K562 (cell line): ENCODE measurements at regions not wholly inside any gene's neighbourhood (a gene's known extent, or its start where the extent isn't known, plus 50 kb on each side); places are given as distances from the start of the nearest gene placed in this dataset.

ENCODE experiments used
- ATAC-seq: fragments of 200-7000 bp; cut with Tn5 transposase; 3 replicates; pipeline ENCODE4 v1.9.1; 2020; ENCODE audit warnings: moderate library complexity
- BruUV-seq: library from RNA; stranded (reverse); fragments of 400-500 nt; replicated peaks from 2 replicates; lab custom pipeline; 2021; lab: Mats Ljungman, UMichigan
- CTCF ChIA-PET: fragments of 300-600 bp; formaldehyde crosslinking; extraction: SDS; loops from one replicate; lab custom pipeline; 2021; ENCODE audit warnings: low intra/inter-chr PET ratio; lab: Yijun Ruan, JAX
- POLR2A ChIA-PET: fragments of 300-600, 350-650 bp; sonication (Branson Sonifier 250); formaldehyde crosslinking; extraction: SDS; loops from one replicate; lab custom pipeline; 2021; ENCODE audit warnings: antibody characterized with exemption, inconsistent platforms; lab: Yijun Ruan, JAX
- DNase-seq, 4 experiments: peaks; one replicate each; pipeline versions ENCODE4 v3.0.0 to v3.0.0-alpha.2; 2011 to 2018; ENCODE audit warnings: low spot score in 3 of 4, mixed read lengths in 3 of 4; ENCODE audit errors: extremely low read depth in 1 of 4
- FAIRE-seq: peaks from 2 replicates; lab custom pipeline; 2011; peaks lifted over from hg19 to GRCh38; lab: Jason Lieb, UNC
- H2AFZ ChIP-seq: 2 replicates; pipeline ENCODE4 v1.6.0; 2011; ENCODE audit warnings: low read depth, low read length, control low read depth, inconsistent platforms
- H3K27ac ChIP-seq: fragments of 200-600 bp; 3 replicates; pipeline ENCODE4 v1.8.0; 2011; ENCODE audit warnings: low read depth, mild to moderate bottlenecking, control low read depth, inconsistent platforms, low read length, moderate library complexity, mixed read lengths; ENCODE audit errors: extremely low read depth
- H3K27me3 ChIP-seq, 2 experiments: fragments of 300-600 bp in 1 of 2; 2 replicates in 1 of 2; 3 replicates in 1 of 2; pipeline versions ENCODE4 v1.6.0 to v1.8.0; 2011; ENCODE audit warnings: inconsistent platforms in 2 of 2, low read length in 2 of 2, mild to moderate bottlenecking in 1 of 2, mixed read lengths in 1 of 2, moderate library complexity in 1 of 2; ENCODE audit not compliant: control insufficient read depth in 2 of 2, insufficient read depth in 2 of 2
- H3K36me3 ChIP-seq: fragments of 300-600 bp; 3 replicates; pipeline ENCODE4 v1.8.0; 2011; ENCODE audit warnings: mild to moderate bottlenecking, low read length, inconsistent platforms; ENCODE audit not compliant: control insufficient read depth, insufficient read depth
- H3K4me1 ChIP-seq, 2 experiments: fragments of 200-600 bp in 1 of 2; replicated peaks in 1 of 2; 2 replicates in 1 of 2; 3 replicates in 1 of 2; pipeline versions ENCODE4 v1.5.1 to v1.8.0; 2011; ENCODE audit warnings: inconsistent platforms in 2 of 2, low read length in 2 of 2, mild to moderate bottlenecking in 1 of 2, mixed read lengths in 1 of 2, moderate library complexity in 1 of 2; ENCODE audit not compliant: control insufficient read depth in 2 of 2, insufficient read depth in 2 of 2
- H3K4me2 ChIP-seq: 2 replicates; pipeline ENCODE4 v1.6.1; 2011; ENCODE audit warnings: low read length, control low read depth, inconsistent platforms, mixed read lengths; ENCODE audit not compliant: insufficient read depth
- H3K4me3 ChIP-seq: fragments of 200-600 bp; sonication (generic), shearing (Covaris generic); 2 replicates; pipeline ENCODE4 v1.5.1; 2016; ENCODE audit warnings: control low read depth, inconsistent platforms
- H3K79me2 ChIP-seq: fragments of 200-600 bp; 3 replicates; pipeline ENCODE4 v1.8.0; 2011; ENCODE audit warnings: low read length, inconsistent platforms; ENCODE audit not compliant: control insufficient read depth, insufficient read depth
- H3K9ac ChIP-seq, 2 experiments: 2 replicates each; pipeline versions ENCODE4 v1.6.0 to v1.6.1; 2011; ENCODE audit warnings: low read depth in 2 of 2, low read length in 2 of 2, control low read depth in 1 of 2, inconsistent platforms in 1 of 2, mild to moderate bottlenecking in 1 of 2, mixed read lengths in 1 of 2; ENCODE audit not compliant: insufficient read depth in 1 of 2
- H3K9me1 ChIP-seq: one replicate; pipeline ENCODE4 v1.6.0; 2011; ENCODE audit warnings: inconsistent platforms, mild to moderate bottlenecking, low read length, moderate library complexity; ENCODE audit not compliant: control insufficient read depth, insufficient read depth
- H3K9me3 ChIP-seq: replicated peaks from 2 replicates; pipeline ENCODE4 v1.5.1; 2011; ENCODE audit warnings: low read depth, low read length, inconsistent platforms; ENCODE audit not compliant: control insufficient read depth, insufficient read depth
- H4K20me1 ChIP-seq: replicated peaks from 2 replicates; pipeline ENCODE4 v1.6.1; 2011; ENCODE audit warnings: low read length, inconsistent platforms, mixed read lengths; ENCODE audit not compliant: control insufficient read depth, insufficient read depth
- CREB3 ChIP-seq: fragments of 450-650 bp; conservative IDR thresholded peaks from 2 replicates; pipeline ENCODE4 v1.6.1; 2016; ENCODE audit warnings: missing genetic modification characterization, low read depth, mild to moderate bottlenecking, missing compliant biosample characterization, moderate library complexity
- CREB5 ChIP-seq: fragments of 250-450 bp; sonication (Bioruptor Pico); IDR thresholded peaks from 2 replicates; pipeline ENCODE4 v1.5.0; 2020; ENCODE audit warnings: mild to moderate bottlenecking
- DDX20 ChIP-seq: fragments of 450-650 bp; IDR thresholded peaks from 2 replicates; pipeline ENCODE4 v1.6.1; 2016; ENCODE audit warnings: missing genetic modification characterization, low read depth, mild to moderate bottlenecking, missing compliant biosample characterization, moderate library complexity
- E2F1 ChIP-seq: sonication (generic); formaldehyde crosslinking; IDR thresholded peaks from 2 replicates; pipeline ENCODE4 v1.8.1; 2023; ENCODE audit warnings: mild to moderate bottlenecking, missing genetic modification reagents, moderate library complexity
- EWSR1 ChIP-seq: fragments of 450-650 bp; IDR thresholded peaks from 2 replicates; pipeline ENCODE4 v1.6.1; 2018; ENCODE audit warnings: borderline replicate concordance, mild to moderate bottlenecking, low read depth, moderate library complexity; ENCODE audit not compliant: partially characterized antibody
- HDAC1 ChIP-seq, 2 experiments: fragments of 450-650 bp; IDR thresholded peaks; 2 replicates each; pipeline ENCODE4 v1.6.1; 2016 to 2017; ENCODE audit warnings: inconsistent platforms in 1 of 2, mild to moderate bottlenecking in 1 of 2, moderate library complexity in 1 of 2
- NR0B1 ChIP-seq: fragments of 450-650 bp; IDR thresholded peaks from one replicate; pipeline ENCODE4 v1.6.1; 2018; ENCODE audit warnings: mild to moderate bottlenecking, moderate library complexity; ENCODE audit not compliant: partially characterized antibody
- SIX5 ChIP-seq, 2 experiments: IDR thresholded peaks; 2 replicates each; pipeline ENCODE4 v1.6.1; 2011; ENCODE audit warnings: low read length in 2 of 2, borderline replicate concordance in 1 of 2, low read depth in 1 of 2, mild to moderate bottlenecking in 1 of 2, moderate library complexity in 1 of 2; ENCODE audit not compliant: insufficient read depth in 1 of 2
- SRSF7 ChIP-seq: fragments of 200-400 bp; formaldehyde crosslinking; optimal IDR thresholded peaks from 2 replicates; pipeline ENCODE3; 2017; ENCODE audit warnings: mild to moderate bottlenecking, low read depth, low read length
- TBP ChIP-seq: optimal IDR thresholded peaks from 2 replicates; pipeline ENCODE3; 2011; ENCODE audit warnings: low read depth, low read length, improper control_type of control experiment
- ZBTB5 ChIP-seq: fragments of 450-650 bp; IDR thresholded peaks from 2 replicates; pipeline ENCODE4 v1.6.1; 2017; ENCODE audit warnings: antibody characterized with exemption
- ZNF695 ChIP-seq: fragments of 450-650 bp; formaldehyde crosslinking; IDR thresholded peaks from 2 replicates; pipeline ENCODE4 v1.4.0; 2020; ENCODE audit warnings: mild to moderate bottlenecking, moderate library complexity
- WGBS: fragments of 100-300 bp; shearing (Covaris generic); methylation state at CpG from one replicate; pipeline ENCODE4 v1.1.6; 2016; ENCODE audit warnings: low coverage, mixed read lengths; ENCODE audit not compliant: insufficient coverage; ENCODE audit errors: missing lambda C conversion rate; 5-methylcytosine and 5-hydroxymethylcytosine counted together
- in situ Hi-C: fragments of 300-500 bp; cut with MboI; formaldehyde crosslinking; loops from 4 replicates; pipeline ENCODE4 v1.15.0; 2018; ENCODE audit warnings: inconsistent platforms, mixed read lengths
- intact Hi-C: fragments of 100-400 bp; cut with micrococcal nuclease; formaldehyde crosslinking; loops from 2 replicates; pipeline ENCODE4 v1.14.2; 2022

- no peak for TF ChIP-seq NR0B1
- TF ChIP-seq DDX20: no peak
- TF ChIP-seq TBP: no peak
Measured at GRCh38 chr7:41878309-41879295, 175.7 kb upstream of the INHBA start (continued).

- Histone ChIP-seq H2AFZ (no peak overlapping the region), H3K27me3 (no peaks in the 10 kb centered on the region), H4K20me1 (no peaks in the 10 kb centered on the region), H3K79me2 (no peaks in the 10 kb centered on the region), H3K27ac (no peak overlapping the region), H3K36me3 (no peaks in the 10 kb centered on the region), H3K4me2 (no peak overlapping the region), H3K9me3 (no peaks in the 10 kb centered on the region), H3K4me3 (no peak overlapping the region), H3K9ac (no peak overlapping the region), H3K4me1 (no peaks in the 10 kb centered on the region; a peak in 1 of 5 replicates), H3K9me1 (no peaks in the 10 kb centered on the region)
- CTCF ChIA-PET: no interaction called here
- ATAC-seq (no peak), FAIRE-seq (no peak), DNase-seq (no peak)
- in situ Hi-C loops (no loop called here), intact Hi-C loops (no loop called here)
- WGBS: 0% methylated on average over 7 of the region's 7 CpGs
- BruUV-seq: no TSS peak
- POLR2A ChIA-PET: no interaction called here
- no peak for TF ChIP-seq SIX5 (IDR thresholded peaks at IDR 0.05; ENCODE audit: borderline replicate concordance in 1 of 2, insufficient read depth in 1 of 2, low read depth in 1 of 2, low read length in 2 of 2)
- no peak for TF ChIP-seq CREB3 (tag)
- no peak for TF ChIP-seq ZBTB5
- TF ChIP-seq E2F1: no peak
- TF ChIP-seq SRSF7: no peak
- TF ChIP-seq EWSR1: no peak
- no peak for TF ChIP-seq CREB5 (CRISPR knock-in tag)
- TF ChIP-seq HDAC1 (IDR thresholded peaks at IDR 0.05): no peak
- TF ChIP-seq ZNF695 (CRISPR knock-in tag): no peak
Measured at GRCh38 chr7:41877118-41877517, 174.2 kb upstream of the INHBA start.
